OCI-LY7 (cell line): ENCODE measurements at regions not wholly inside any gene's neighbourhood (a gene's known extent, or its start where the extent isn't known, plus 50 kb on each side); places are given as distances from the start of the nearest gene placed in this dataset.

Experiments used
- BruUV-seq: library from RNA; stranded (reverse); fragments of 400-500 nt; replicated peaks from 2 replicates; lab custom pipeline; 2021; lab: Mats Ljungman, UMichigan
- CTCF ChIA-PET: fragments of 300-600 bp; sonication (Branson Sonifier 250); formaldehyde crosslinking; loops from one replicate; lab custom pipeline; 2022; ENCODE audit warnings: antibody characterized with exemption; ENCODE audit not compliant: unreplicated experiment; lab: Charles Lee
- POLR2A ChIA-PET: fragments of 300-600 bp; sonication (Branson Sonifier 250); formaldehyde crosslinking; loops from one replicate; lab custom pipeline; 2022; ENCODE audit warnings: antibody characterized with exemption; lab: Charles Lee
- DNase-seq: peaks from one replicate; pipeline ENCODE4 v3.0.0-alpha.2; 2015; ENCODE audit warnings: low spot score
- H2AFZ ChIP-seq: fragments of 200-600 bp; sonication (generic), shearing (Covaris generic); 2 replicates; pipeline ENCODE4 v1.6.1; 2014; ENCODE audit warnings: mild to moderate bottlenecking, antibody characterized with exemption, low read length, moderate library complexity
- H3K27ac ChIP-seq: fragments of 200-600 bp; sonication (generic); 2 replicates; pipeline ENCODE4 v1.5.1; 2014; ENCODE audit warnings: mixed run types, low read depth, mild to moderate bottlenecking, moderate library complexity, low read length, inconsistent platforms; ENCODE audit not compliant: poor library complexity, severe bottlenecking
- H3K36me3 ChIP-seq: fragments of 200-600 bp; sonication (generic); 2 replicates; pipeline ENCODE4 v1.6.1; 2014; ENCODE audit warnings: mild to moderate bottlenecking, antibody characterized with exemption, low read length, moderate library complexity, mixed read lengths; ENCODE audit not compliant: insufficient read depth
- H3K4me1 ChIP-seq: fragments of 200-600 bp; sonication (generic); 2 replicates; pipeline ENCODE4 v1.5.1; 2014; ENCODE audit warnings: mild to moderate bottlenecking, low read length; ENCODE audit not compliant: insufficient read depth, poor library complexity, severe bottlenecking
- H3K4me2 ChIP-seq: fragments of 200-600 bp; sonication (generic); 2 replicates; pipeline ENCODE4 v1.6.1; 2014; ENCODE audit warnings: mild to moderate bottlenecking, low read length
- H3K4me3 ChIP-seq: fragments of 200-600 bp; sonication (generic); 2 replicates; pipeline ENCODE4 v1.5.1; 2014; ENCODE audit warnings: mild to moderate bottlenecking, low read depth, low read length; ENCODE audit not compliant: poor library complexity, severe bottlenecking
- H3K79me2 ChIP-seq: fragments of 200-600 bp; sonication (generic); 2 replicates; pipeline ENCODE4 v1.6.1; 2016; ENCODE audit warnings: low read depth, mild to moderate bottlenecking, low read length, moderate library complexity, mixed read lengths; ENCODE audit not compliant: insufficient read depth
- H3K9me2 ChIP-seq: fragments of 200-600 bp; sonication (generic); 2 replicates; pipeline ENCODE4 v1.6.1; 2016; ENCODE audit warnings: mild to moderate bottlenecking, low read length, mixed read lengths; ENCODE audit not compliant: insufficient read depth
- H3K9me3 ChIP-seq: fragments of 200-600 bp; sonication (generic); 2 replicates; pipeline ENCODE4 v1.6.1; 2014; ENCODE audit warnings: mild to moderate bottlenecking, mixed run types, low read length, mixed read lengths
- H4K20me1 ChIP-seq: fragments of 200-600 bp; sonication (generic); 2 replicates; pipeline ENCODE4 v1.6.1; 2014; ENCODE audit warnings: mild to moderate bottlenecking, antibody characterized with exemption, low read length, moderate library complexity, mixed read lengths; ENCODE audit not compliant: insufficient read depth
- CTCF ChIP-seq: fragments of 200-600 bp; sonication (generic); conservative IDR thresholded peaks from 2 replicates; pipeline ENCODE4 v1.5.1; 2014; ENCODE audit warnings: mild to moderate bottlenecking, antibody characterized with exemption, low read length, moderate library complexity, mixed read lengths
- EZH2phosphoT487 ChIP-seq: fragments of 200-600 bp; sonication (generic); IDR thresholded peaks from 2 replicates; pipeline ENCODE4 v1.6.1; 2018; ENCODE audit warnings: low read depth, borderline replicate concordance, mild to moderate bottlenecking, mixed run types, antibody characterized with exemption, low read length, moderate library complexity, mixed read lengths
- intact Hi-C: fragments of 100-400 bp; cut with micrococcal nuclease; formaldehyde crosslinking; loops from one replicate; pipeline ENCODE4 v1.10.0; 2022; ENCODE audit not compliant: unreplicated experiment

- intact Hi-C loops: no loop called here
- BruUV-seq: no TSS peak
- no peak for DNase-seq
- H3K9me2 ChIP-seq: no peaks in the 10 kb centered on the region
- no peaks in the 10 kb centered on the region for H3K4me1 ChIP-seq
- H3K4me2 ChIP-seq: no peak overlapping the region
- no peaks in the 10 kb centered on the region for H3K79me2 ChIP-seq
- TF ChIP-seq EZH2phosphoT487 (no peak), CTCF (no peak)
- no peaks in the 10 kb centered on the region for H3K36me3 ChIP-seq
- CTCF ChIA-PET: no interaction called here
- no peak overlapping the region for H2AFZ ChIP-seq
- POLR2A ChIA-PET: no interaction called here
- H4K20me1 ChIP-seq: no peaks in the 10 kb centered on the region
- H3K27ac ChIP-seq: no peak overlapping the region
- H3K9me3 ChIP-seq: no peaks in the 10 kb centered on the region
- no peak overlapping the region for H3K4me3 ChIP-seq
Measured at GRCh38 chr3:13708301-13708700, 159.4 kb downstream of the FBLN2 start.

DNA sequence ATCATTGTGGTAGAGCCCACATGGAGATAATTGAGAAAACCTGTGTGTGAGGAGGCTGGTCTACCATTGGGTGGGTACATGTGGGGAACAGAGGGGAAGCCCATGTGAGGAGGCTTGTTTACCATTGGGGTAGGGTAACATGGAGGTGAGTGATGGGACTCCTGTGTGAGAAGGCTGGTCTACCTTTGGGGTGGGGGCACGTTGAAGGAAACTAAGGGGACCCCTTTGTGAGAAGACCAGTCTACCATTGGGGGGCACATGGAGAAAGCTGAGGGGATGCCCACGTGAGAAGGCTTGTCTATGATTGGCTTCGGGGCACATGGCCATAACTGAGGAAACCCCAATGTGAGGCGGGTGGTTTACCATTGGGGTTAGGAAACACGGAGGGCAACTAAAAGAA is 158.5 kb downstream of the FBLN2 start:
- POLR2A ChIA-PET: no interaction called here
- Histone ChIP-seq H3K9me2 (no peaks in the 10 kb centered on the region), H3K9me3 (no peaks in the 10 kb centered on the region), H2AFZ (no peak overlapping the region), H3K36me3 (no peaks in the 10 kb centered on the region), H3K79me2 (no peaks in the 10 kb centered on the region), H3K4me1 (no peaks in the 10 kb centered on the region), H3K27ac (no peak overlapping the region), H4K20me1 (no peaks in the 10 kb centered on the region), H3K4me3 (no peak overlapping the region), H3K4me2 (no peak overlapping the region)
- CTCF ChIA-PET: no interaction called here
- BruUV-seq: no TSS peak
- intact Hi-C loops: no loop called here
- TF ChIP-seq EZH2phosphoT487: no peak
- TF ChIP-seq CTCF: no peak
- no peak for DNase-seq

DNA sequence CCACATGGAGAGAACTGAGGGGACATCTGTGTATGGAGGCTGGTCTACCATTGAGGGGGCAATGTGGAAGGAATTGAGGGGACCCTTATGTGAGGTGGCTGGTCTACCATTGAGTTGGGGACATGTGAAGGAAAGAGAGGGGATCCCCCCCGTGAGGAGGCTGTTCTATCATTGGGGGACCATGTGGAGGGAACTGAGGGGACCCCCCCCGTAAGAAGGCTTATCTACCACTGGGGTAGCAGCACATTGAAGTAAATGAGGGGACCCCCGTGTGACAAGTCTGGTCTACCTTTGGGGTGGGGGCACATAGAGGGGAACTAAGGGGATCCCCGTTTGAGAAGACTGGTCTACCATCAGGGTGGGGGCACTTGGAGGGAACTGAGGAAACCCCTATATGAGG is 158.0 kb downstream of the FBLN2 start:
- TF ChIP-seq CTCF (no peak), EZH2phosphoT487 (no peak)
- no peak overlapping the region for H3K4me2 ChIP-seq
- no peaks in the 10 kb centered on the region for H3K79me2 ChIP-seq
- no peaks in the 10 kb centered on the region for H3K9me2 ChIP-seq
- H3K27ac ChIP-seq: no peak overlapping the region
- H3K4me1 ChIP-seq: no peaks in the 10 kb centered on the region
- no peak overlapping the region for H3K4me3 ChIP-seq
- intact Hi-C loops: no loop called here
- ChIA-PET POLR2A (no interaction called here), CTCF (no interaction called here)
- no peak overlapping the region for H2AFZ ChIP-seq
- DNase-seq: no peak
- no TSS peak for BruUV-seq
- no peaks in the 10 kb centered on the region for H4K20me1 ChIP-seq
- no peaks in the 10 kb centered on the region for H3K36me3 ChIP-seq
- no peaks in the 10 kb centered on the region for H3K9me3 ChIP-seq
